Keratinocyte (primary cell): ENCODE measurements at regions not wholly inside any gene's neighbourhood (a gene's known extent, or its start where the extent isn't known, plus 50 kb on each side); places are given as distances from the start of the nearest gene placed in this dataset.

ENCODE experiments used
- DNase-seq: peaks from one replicate; pipeline ENCODE4 v3.0.0-alpha.2; 2011; ENCODE audit warnings: low read depth, missing footprints, low spot score
- FAIRE-seq: peaks from 2 replicates; lab custom pipeline; 2011; peaks lifted over from hg19 to GRCh38; lab: Jason Lieb, UNC
- H2AFZ ChIP-seq: 2 replicates; pipeline ENCODE4 v1.6.0; 2012; ENCODE audit warnings: low read length, control low read depth, inconsistent platforms; ENCODE audit not compliant: control insufficient read depth
- H3K27ac ChIP-seq: 2 replicates; pipeline ENCODE4 v1.5.1; 2011; ENCODE audit warnings: low read length; ENCODE audit not compliant: control insufficient read depth, insufficient read depth
- H3K27me3 ChIP-seq: 3 replicates; pipeline ENCODE4 v1.6.0; 2011; ENCODE audit warnings: low read length; ENCODE audit not compliant: control insufficient read depth, insufficient read depth; ENCODE audit errors: extremely low read depth
- H3K36me3 ChIP-seq, 2 experiments: 2 replicates in 1 of 2; 3 replicates in 1 of 2; pipeline ENCODE4 v1.5.1; 2011; ENCODE audit warnings: low read length in 2 of 2, mild to moderate bottlenecking in 1 of 2; ENCODE audit not compliant: control insufficient read depth in 2 of 2, insufficient read depth in 2 of 2; ENCODE audit errors: extremely low read depth in 1 of 2
- H3K4me1 ChIP-seq: 3 replicates; pipeline ENCODE4 v1.5.1; 2011; ENCODE audit warnings: low read length; ENCODE audit not compliant: control insufficient read depth, insufficient read depth; ENCODE audit errors: extremely low read depth
- H3K4me2 ChIP-seq: 3 replicates; pipeline ENCODE4 v1.6.0; 2011; ENCODE audit warnings: low read depth, low read length; ENCODE audit not compliant: control insufficient read depth, insufficient read depth; ENCODE audit errors: extremely low read depth
- H3K4me3 ChIP-seq, 3 experiments: fragments of 200-600 bp in 1 of 3; sonication (generic) in 1 of 3; 2 replicates in 2 of 3; 3 replicates in 1 of 3; pipeline ENCODE4 v1.5.1; 2011 to 2016; ENCODE audit warnings: low read length in 3 of 3, mild to moderate bottlenecking in 3 of 3, control low read depth in 2 of 3, inconsistent platforms in 1 of 3, low read depth in 1 of 3, mixed read lengths in 1 of 3, mixed run types in 1 of 3, moderate library complexity in 1 of 3; ENCODE audit not compliant: control insufficient read depth in 2 of 3, insufficient read depth in 2 of 3; ENCODE audit errors: extremely low read depth in 1 of 3
- H3K79me2 ChIP-seq: 2 replicates; pipeline ENCODE4 v1.6.0; 2012; ENCODE audit warnings: low read length; ENCODE audit not compliant: control insufficient read depth, insufficient read depth
- H3K9ac ChIP-seq: 3 replicates; pipeline ENCODE4 v1.6.0; 2011; ENCODE audit warnings: low read length; ENCODE audit not compliant: control insufficient read depth, insufficient read depth; ENCODE audit errors: extremely low read depth
- H3K9me1 ChIP-seq: 3 replicates; pipeline ENCODE4 v1.6.0; 2011; ENCODE audit warnings: low read length; ENCODE audit not compliant: control insufficient read depth, insufficient read depth; ENCODE audit errors: extremely low read depth
- H3K9me3 ChIP-seq: 2 replicates; pipeline ENCODE4 v1.5.1; 2012; ENCODE audit warnings: low read depth, low read length; ENCODE audit not compliant: control insufficient read depth
- H4K20me1 ChIP-seq: 3 replicates; pipeline ENCODE4 v1.6.0; 2011; ENCODE audit warnings: low read length; ENCODE audit not compliant: control insufficient read depth, insufficient read depth; ENCODE audit errors: extremely low read depth
- EZH2 ChIP-seq: IDR thresholded peaks from one replicate; pipeline ENCODE4 v1.6.1; 2012; ENCODE audit warnings: inconsistent platforms, mild to moderate bottlenecking, low read length, moderate library complexity
- dilution Hi-C: fragments of 300-500 bp; cut with MboI; formaldehyde crosslinking; loops from one replicate; pipeline ENCODE4 v1.7.0; 2020; ENCODE audit warnings: low sequenced_read_pairs; ENCODE audit not compliant: extremely low pct_ligation_motif_present
- TF ChIP-seq, protein P1 (sequence below), 3 experiments: IDR thresholded peaks in 1 of 3; conservative IDR thresholded peaks in 1 of 3; optimal IDR thresholded peaks in 1 of 3; 2 replicates in 2 of 3; 3 replicates in 1 of 3; pipeline versions ENCODE3 to v1.5.1; 2011; ENCODE audit warnings: low read length in 3 of 3, mild to moderate bottlenecking in 3 of 3, moderate library complexity in 2 of 3, control low read depth in 1 of 3, inconsistent platforms in 1 of 3; ENCODE audit not compliant: insufficient read depth in 2 of 3; ENCODE audit errors: extremely low read depth in 1 of 3

DNA sequence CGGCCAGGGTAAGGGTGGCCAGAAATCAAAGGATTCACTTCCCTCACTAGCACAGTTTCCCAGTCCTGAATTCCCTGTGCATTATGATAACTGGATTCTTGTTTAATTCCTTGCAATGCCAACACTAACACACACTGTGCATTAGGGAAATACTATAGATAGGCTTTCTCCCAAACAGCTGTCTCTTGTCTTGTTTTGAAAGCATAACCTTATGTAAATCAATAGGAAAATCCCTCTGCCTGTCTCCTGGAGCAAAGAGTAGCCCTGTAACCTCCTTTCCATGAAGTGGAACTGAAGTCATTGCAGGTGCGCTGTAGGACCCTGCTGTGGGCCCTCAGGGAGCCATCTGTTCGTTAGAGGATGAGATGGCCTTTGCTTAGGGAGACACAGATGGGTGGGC lies 82.8 kb upstream of the FAM171A1 start:
- H3K4me3 ChIP-seq = no peak overlapping the region
- TF ChIP-seq EZH2 = no peak
- TF ChIP-seq, protein P1, sequence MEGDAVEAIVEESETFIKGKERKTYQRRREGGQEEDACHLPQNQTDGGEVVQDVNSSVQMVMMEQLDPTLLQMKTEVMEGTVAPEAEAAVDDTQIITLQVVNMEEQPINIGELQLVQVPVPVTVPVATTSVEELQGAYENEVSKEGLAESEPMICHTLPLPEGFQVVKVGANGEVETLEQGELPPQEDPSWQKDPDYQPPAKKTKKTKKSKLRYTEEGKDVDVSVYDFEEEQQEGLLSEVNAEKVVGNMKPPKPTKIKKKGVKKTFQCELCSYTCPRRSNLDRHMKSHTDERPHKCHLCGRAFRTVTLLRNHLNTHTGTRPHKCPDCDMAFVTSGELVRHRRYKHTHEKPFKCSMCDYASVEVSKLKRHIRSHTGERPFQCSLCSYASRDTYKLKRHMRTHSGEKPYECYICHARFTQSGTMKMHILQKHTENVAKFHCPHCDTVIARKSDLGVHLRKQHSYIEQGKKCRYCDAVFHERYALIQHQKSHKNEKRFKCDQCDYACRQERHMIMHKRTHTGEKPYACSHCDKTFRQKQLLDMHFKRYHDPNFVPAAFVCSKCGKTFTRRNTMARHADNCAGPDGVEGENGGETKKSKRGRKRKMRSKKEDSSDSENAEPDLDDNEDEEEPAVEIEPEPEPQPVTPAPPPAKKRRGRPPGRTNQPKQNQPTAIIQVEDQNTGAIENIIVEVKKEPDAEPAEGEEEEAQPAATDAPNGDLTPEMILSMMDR (optimal IDR thresholded peaks at IDR 0.05 in 1 of 3, IDR thresholded peaks at IDR 0.05 in 1 of 3, conservative IDR thresholded peaks at IDR 0.05 in 1 of 3; ENCODE audit: extremely low read depth in 1 of 3, insufficient read depth in 2 of 3, low read length in 3 of 3) = no peak
- H2AFZ ChIP-seq = no peak overlapping the region
- no peak overlapping the region for H3K9ac ChIP-seq
- dilution Hi-C loops = no loop called here
- no peaks in the 10 kb centered on the region for H3K27me3 ChIP-seq
- no peak overlapping the region for H3K27ac ChIP-seq
- H3K79me2 ChIP-seq = no peaks in the 10 kb centered on the region
- FAIRE-seq (no peak), DNase-seq (no peak)
- H3K36me3 ChIP-seq = no peaks in the 10 kb centered on the region
- no peaks in the 10 kb centered on the region for H3K4me1 ChIP-seq
- H3K9me1 ChIP-seq = no peaks in the 10 kb centered on the region
- H4K20me1 ChIP-seq = no peaks in the 10 kb centered on the region
- no peak overlapping the region for H3K4me2 ChIP-seq
- H3K9me3 ChIP-seq = no peaks in the 10 kb centered on the region

DNA sequence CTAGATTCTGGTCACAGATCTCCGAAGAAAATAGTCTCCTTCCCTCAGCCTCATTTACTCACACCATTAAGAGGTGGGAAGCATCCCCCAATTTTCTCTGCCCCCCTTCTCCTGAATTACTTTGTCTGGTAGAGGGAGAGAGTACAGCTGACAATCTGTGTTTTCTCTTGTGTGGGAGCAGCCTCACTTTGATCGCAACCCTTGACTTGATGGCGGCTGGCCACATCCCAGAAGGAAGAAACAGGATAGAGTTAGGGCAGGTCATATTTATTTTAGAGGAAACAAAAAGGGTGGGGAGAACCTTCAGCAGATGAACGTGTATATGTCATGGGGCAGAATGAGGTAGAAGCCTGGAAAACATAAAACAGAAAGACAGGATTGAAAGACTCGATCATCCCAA lies 82.4 kb upstream of the FAM171A1 start:
- Histone ChIP-seq H3K27me3 (no peaks in the 10 kb centered on the region), H4K20me1 (no peaks in the 10 kb centered on the region), H3K4me2 (no peak overlapping the region), H3K79me2 (no peaks in the 10 kb centered on the region), H3K4me3 (no peak overlapping the region), H3K9me3 (no peaks in the 10 kb centered on the region), H2AFZ (no peak overlapping the region), H3K9me1 (no peaks in the 10 kb centered on the region), H3K9ac (no peak overlapping the region), H3K36me3 (no peaks in the 10 kb centered on the region), H3K4me1 (no peaks in the 10 kb centered on the region), H3K27ac (no peak overlapping the region)
- no peak for TF ChIP-seq EZH2
- TF ChIP-seq, protein P1 (optimal IDR thresholded peaks at IDR 0.05 in 1 of 3, IDR thresholded peaks at IDR 0.05 in 1 of 3, conservative IDR thresholded peaks at IDR 0.05 in 1 of 3; ENCODE audit: extremely low read depth in 1 of 3, insufficient read depth in 2 of 3, low read length in 3 of 3) = no peak
- no peak for FAIRE-seq
- dilution Hi-C loops = no loop called here
- DNase-seq = no peak
